C4-2B (cell line): ENCODE measurements at regions not wholly inside any gene's neighbourhood (a gene's known extent, or its start where the extent isn't known, plus 50 kb on each side); places are given as distances from the start of the nearest gene placed in this dataset.

Experiments
- ZFX ChIP-seq: fragments of 450-650 bp; IDR thresholded peaks from 2 replicates; pipeline ENCODE4 v1.6.1; 2017
- TF ChIP-seq, protein P1 (sequence below): fragments of 450-650 bp; conservative IDR thresholded peaks from 2 replicates; pipeline ENCODE4 v1.5.1; 2017; ENCODE audit warnings: mild to moderate bottlenecking

DNA sequence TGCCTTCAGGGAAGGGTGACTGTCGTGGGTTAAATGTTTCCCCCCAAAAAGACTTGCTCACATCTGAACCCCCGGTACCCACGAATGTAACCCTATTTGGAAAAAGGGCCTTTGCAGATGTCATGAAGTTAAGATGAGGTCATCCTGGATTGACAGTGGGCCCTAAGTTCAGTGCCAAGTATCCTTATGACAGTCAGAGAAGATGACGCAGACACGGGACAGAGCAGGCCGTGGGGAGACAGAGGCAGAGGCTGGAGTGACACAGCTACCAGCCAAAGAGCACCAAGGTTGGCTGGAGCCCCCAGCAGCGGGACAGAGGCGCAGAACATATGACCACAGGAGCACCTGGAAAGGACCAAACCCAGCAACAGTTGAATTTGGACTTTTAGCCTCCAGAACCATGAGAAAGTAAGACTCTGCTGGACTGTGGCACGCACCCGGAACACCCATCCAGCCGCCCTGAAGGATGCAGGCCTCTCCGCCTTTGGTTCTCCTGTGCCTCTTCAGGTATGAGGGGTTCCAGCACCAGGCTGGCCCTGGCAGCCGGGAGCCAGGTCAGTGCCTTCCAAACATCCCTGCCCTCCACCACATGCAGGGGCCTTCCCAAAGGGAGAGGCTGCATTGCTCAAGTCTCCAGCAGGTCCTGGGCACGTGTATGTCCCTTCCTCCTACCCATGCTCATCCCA, 104.0 kb downstream of the FOXL1 start:
- TF ChIP-seq, protein P1, sequence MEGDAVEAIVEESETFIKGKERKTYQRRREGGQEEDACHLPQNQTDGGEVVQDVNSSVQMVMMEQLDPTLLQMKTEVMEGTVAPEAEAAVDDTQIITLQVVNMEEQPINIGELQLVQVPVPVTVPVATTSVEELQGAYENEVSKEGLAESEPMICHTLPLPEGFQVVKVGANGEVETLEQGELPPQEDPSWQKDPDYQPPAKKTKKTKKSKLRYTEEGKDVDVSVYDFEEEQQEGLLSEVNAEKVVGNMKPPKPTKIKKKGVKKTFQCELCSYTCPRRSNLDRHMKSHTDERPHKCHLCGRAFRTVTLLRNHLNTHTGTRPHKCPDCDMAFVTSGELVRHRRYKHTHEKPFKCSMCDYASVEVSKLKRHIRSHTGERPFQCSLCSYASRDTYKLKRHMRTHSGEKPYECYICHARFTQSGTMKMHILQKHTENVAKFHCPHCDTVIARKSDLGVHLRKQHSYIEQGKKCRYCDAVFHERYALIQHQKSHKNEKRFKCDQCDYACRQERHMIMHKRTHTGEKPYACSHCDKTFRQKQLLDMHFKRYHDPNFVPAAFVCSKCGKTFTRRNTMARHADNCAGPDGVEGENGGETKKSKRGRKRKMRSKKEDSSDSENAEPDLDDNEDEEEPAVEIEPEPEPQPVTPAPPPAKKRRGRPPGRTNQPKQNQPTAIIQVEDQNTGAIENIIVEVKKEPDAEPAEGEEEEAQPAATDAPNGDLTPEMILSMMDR: no peak
- no peak for TF ChIP-seq ZFX
